SJSA1 (cell line): ENCODE measurements at regions not wholly inside any gene's neighbourhood (a gene's known extent, or its start where the extent isn't known, plus 50 kb on each side); places are given as distances from the start of the nearest gene placed in this dataset.

ENCODE experiments used
- DNase-seq, 2 experiments: peaks; one replicate each; pipeline ENCODE4 v3.0.0-alpha.2; 2015 to 2020; ENCODE audit warnings: low spot score in 2 of 2, low read depth in 1 of 2
- H3K27ac ChIP-seq: fragments of 250-450 bp; sonication (Bioruptor Pico); 2 replicates; pipeline ENCODE4 v1.5.1; 2020; ENCODE audit warnings: mild to moderate bottlenecking, moderate library complexity
- H3K27me3 ChIP-seq: fragments of 250-450 bp; sonication (Bioruptor Pico); replicated peaks from 2 replicates; pipeline ENCODE4 v1.5.1; 2020; ENCODE audit warnings: mild to moderate bottlenecking, moderate library complexity
- H3K36me3 ChIP-seq: fragments of 250-450 bp; sonication (Bioruptor Pico); 2 replicates; pipeline ENCODE4 v1.5.1; 2020; ENCODE audit warnings: mild to moderate bottlenecking
- H3K4me1 ChIP-seq: fragments of 250-450 bp; sonication (Bioruptor Pico); replicated peaks from 2 replicates; pipeline ENCODE4 v1.6.1; 2021; ENCODE audit warnings: mild to moderate bottlenecking
- H3K4me3 ChIP-seq: fragments of 250-450 bp; sonication (Bioruptor Pico); 2 replicates; pipeline ENCODE4 v1.5.1; 2020; ENCODE audit warnings: mild to moderate bottlenecking
- H3K9me3 ChIP-seq: fragments of 250-450 bp; sonication (Bioruptor Pico); replicated peaks from 2 replicates; pipeline ENCODE4 v1.5.1; 2020; ENCODE audit warnings: mild to moderate bottlenecking

DNA sequence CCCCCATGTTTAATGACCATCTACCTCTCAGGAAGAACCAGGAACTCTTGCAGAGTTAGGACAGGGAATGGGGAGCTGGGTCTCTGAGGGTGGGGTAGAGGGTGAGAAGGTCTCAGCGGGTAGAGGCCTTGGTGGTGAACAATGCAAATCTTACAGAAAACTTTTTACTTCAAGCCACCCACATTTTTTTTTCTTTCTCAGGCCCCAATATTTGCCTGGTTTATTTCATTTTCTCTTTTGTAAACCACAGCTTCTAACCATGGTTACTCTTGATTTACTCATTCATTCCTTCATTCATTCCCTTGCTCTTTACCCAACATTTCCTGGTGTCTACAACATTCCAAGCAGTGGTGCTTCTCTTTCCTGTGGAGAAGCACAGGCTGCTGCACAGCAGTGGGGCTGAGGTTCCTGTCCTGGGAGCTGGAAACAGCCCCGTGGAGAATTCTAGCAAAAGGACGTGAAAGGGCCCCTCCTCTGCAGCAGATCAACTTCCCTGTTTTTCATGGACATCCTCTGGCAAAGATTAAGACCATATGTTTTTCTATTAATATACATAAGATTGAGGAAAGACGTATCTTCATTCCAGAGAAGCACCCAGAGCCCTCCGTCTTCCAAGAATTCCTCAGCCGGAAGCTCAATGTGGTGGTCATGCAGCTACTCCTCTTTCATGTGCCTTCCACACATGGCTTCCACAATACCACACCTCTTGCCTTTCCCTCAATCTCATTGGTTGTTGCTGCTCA, 224.4 kb upstream of the SESN3 start:
- no peaks in the 10 kb centered on the region for H3K27me3 ChIP-seq
- no peaks in the 10 kb centered on the region for H3K36me3 ChIP-seq
- H3K4me3 ChIP-seq: no peak overlapping the region
- no peak overlapping the region for H3K27ac ChIP-seq
- H3K9me3 ChIP-seq: no peaks in the 10 kb centered on the region
- H3K4me1 ChIP-seq: no peaks in the 10 kb centered on the region
- DNase-seq: no peak

DNA sequence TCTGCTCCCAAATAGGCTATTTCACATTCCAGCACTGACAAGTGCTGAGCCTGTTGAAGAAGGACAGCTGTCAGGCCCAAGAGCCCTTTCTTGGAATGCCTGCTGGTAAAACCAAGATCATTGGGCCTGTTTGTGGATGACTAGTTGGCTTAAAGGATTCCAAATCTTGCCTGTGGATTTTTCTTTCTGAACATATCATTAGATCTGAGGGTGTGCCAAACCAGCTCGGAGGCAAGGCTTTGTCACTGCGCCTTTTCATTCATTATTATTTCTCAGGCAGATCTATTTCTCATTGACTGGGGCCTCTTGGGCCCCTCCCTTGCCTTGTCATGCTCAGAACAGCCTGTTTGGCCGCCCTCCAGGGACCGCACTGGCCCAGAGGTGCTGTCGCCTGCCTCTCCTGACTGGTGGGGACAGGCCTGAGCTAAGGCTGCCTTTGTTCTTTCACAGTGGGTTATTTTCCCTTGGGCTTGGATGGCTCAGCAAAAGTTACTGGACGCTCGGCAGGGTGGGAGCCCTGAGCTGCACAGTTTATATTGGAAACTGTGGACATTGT, 222.7 kb upstream of the SESN3 start:
- DNase-seq: no peak
- Histone ChIP-seq H3K27ac (no peak overlapping the region), H3K4me3 (no peak overlapping the region), H3K9me3 (no peaks in the 10 kb centered on the region), H3K4me1 (no peaks in the 10 kb centered on the region), H3K27me3 (no peaks in the 10 kb centered on the region), H3K36me3 (no peaks in the 10 kb centered on the region)

DNA sequence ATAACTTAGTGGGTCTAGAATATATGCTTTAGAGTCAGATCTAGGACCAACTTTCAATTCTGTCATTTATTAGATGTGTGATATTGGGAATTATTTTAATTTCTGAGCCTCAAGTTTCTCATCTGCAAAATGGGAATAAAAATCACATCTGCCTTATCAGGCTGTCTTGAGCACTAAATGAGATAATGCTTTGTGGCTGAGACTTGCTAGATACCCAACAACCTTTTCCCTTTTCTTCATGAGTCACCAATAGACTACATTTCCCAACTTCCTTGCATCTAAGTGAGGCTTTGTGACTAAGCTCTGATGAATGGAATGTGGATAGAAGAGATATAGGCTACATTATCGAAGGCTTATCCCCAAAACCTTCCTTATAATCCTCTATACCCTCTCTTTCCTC, 220.7 kb upstream of the SESN3 start:
- no peaks in the 10 kb centered on the region for H3K4me1 ChIP-seq
- H3K27ac ChIP-seq: no peak overlapping the region
- H3K27me3 ChIP-seq: no peaks in the 10 kb centered on the region
- no peaks in the 10 kb centered on the region for H3K36me3 ChIP-seq
- H3K4me3 ChIP-seq: no peak overlapping the region
- DNase-seq: no peak
- no peaks in the 10 kb centered on the region for H3K9me3 ChIP-seq

DNA sequence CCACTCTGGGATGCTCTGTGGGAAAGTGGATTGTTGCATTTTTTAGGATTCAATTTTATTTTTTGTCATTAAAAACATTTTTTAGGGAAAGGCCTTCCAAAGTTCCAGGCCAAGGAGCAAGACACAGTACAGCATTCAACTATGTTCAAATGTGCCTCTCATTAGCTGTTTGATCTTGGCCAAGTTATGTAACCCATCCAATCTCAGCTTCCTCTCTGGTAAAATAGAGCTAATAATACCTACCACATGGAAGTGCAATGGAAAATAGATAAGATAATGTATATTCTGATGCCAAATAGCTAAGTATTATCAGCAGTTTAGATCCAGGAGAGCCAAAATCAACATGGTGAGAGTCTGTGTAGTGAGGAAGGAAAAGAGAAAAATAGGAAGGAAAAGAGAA, 220.3 kb upstream of the SESN3 start:
- H3K36me3 ChIP-seq: no peaks in the 10 kb centered on the region
- no peak overlapping the region for H3K27ac ChIP-seq
- H3K4me1 ChIP-seq: no peaks in the 10 kb centered on the region
- no peak for DNase-seq
- H3K4me3 ChIP-seq: no peak overlapping the region
- no peaks in the 10 kb centered on the region for H3K9me3 ChIP-seq
- no peaks in the 10 kb centered on the region for H3K27me3 ChIP-seq

DNA sequence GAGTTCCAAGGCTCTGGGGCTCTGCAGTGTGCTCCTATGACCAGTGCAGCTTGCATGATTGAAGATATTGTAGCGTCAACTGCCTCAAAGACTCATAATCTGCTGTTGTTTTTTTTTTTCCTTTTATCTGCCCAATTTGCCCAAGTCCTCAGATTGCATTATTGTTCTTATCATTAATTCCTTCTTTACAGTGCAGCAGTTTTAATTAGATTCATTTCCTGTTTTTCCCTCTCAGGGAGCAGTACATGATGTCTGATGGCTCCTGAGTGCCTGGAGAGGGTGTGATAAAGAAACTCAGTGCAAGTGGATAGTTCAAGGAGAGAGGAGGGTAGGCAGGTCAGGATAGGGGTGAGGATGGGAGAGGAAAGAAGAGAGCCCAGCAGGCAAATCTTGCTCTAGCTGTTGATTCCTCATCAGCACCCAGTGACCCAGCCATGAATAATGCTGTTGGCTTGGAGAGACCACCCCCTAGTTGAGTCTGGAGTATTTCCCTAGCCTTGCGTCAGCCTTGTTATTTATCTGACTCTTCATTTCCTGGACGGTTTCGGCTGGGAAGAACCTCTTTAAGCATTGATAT, 219.6 kb upstream of the SESN3 start:
- H3K4me3 ChIP-seq: no peak overlapping the region
- no peaks in the 10 kb centered on the region for H3K36me3 ChIP-seq
- H3K4me1 ChIP-seq: no peaks in the 10 kb centered on the region
- no peak for DNase-seq
- no peak overlapping the region for H3K27ac ChIP-seq
- H3K9me3 ChIP-seq: no peaks in the 10 kb centered on the region
- H3K27me3 ChIP-seq: no peaks in the 10 kb centered on the region

DNA sequence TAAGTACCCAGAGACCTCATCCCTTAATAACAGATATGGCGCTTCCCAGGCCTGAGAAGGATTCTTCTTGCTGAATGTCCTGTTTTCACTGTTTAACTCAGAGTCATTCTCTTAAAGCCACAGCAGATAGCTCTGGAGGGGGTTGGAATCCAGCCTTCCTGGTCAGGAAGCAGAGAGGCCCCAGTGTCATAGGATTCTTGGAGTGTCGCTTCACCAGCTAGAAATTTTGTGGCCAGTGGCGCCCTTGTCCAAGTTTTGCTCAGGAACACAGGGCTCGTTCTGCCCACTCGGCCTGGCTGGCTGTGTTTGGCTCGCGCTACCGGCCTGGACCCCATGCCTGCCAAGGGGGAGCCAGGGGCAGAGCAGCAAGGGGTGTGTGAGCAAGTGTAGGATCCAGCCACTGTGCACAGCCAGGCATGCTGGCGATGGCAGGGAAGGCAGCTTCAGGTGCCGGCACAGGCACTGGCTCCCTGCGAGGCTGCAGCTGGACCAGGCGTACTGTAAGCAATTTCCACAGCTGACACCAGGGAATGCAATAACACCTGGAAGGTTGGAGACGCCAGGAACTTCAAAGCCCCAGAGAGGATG, 214.8 kb upstream of the SESN3 start:
- Histone ChIP-seq H3K36me3 (no peaks in the 10 kb centered on the region), H3K4me3 (no peak overlapping the region), H3K27ac (no peak overlapping the region), H3K9me3 (no peaks in the 10 kb centered on the region), H3K27me3 (no peaks in the 10 kb centered on the region), H3K4me1 (no peaks in the 10 kb centered on the region)
- no peak for DNase-seq

DNA sequence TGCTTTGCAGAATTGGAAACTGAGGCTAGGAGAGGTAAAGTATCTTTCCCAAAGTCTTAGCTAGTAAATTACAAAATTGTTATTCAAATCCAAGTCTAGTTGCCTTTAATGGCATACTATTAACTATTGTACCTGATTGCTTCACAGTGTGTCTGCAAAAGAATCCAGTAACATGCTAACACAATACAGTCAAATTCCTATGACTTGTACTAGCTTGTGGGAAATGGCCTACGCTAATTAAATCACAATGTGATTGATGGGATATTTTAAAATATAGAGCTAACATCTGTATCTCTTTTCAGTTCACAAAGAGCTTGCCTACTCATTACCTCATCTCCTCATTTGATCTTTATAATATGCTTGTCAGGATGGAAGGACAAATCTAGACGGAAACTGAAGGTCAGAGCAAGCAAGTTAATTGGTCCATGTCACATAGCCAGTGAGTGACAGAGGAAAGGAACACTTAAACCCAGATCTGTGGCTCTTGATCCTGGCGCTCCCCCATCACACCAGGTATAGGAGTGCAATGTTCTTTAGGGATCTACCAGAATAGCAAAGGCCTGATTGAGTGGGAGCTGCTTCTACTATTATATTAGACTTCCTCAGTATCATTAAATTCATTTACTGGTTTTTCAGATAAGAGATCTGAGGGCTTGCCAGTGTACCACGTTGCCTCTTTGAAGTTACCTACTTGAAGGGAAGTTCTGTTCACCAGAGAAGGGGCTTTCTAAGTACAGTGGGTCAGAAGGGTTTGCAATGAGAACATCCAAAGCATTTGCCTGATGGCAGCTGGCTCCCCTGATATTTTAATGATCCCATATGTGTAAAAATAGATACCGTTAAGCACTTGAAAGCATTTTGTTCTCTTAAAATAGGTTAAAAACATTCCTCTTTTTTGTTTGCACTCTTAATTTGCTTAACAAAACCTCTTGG, 213.6 kb upstream of the SESN3 start:
- Histone ChIP-seq H3K27me3 (no peaks in the 10 kb centered on the region), H3K9me3 (no peaks in the 10 kb centered on the region), H3K4me1 (no peaks in the 10 kb centered on the region), H3K36me3 (no peaks in the 10 kb centered on the region), H3K27ac (no peak overlapping the region), H3K4me3 (no peak overlapping the region)
- DNase-seq: no peak

DNA sequence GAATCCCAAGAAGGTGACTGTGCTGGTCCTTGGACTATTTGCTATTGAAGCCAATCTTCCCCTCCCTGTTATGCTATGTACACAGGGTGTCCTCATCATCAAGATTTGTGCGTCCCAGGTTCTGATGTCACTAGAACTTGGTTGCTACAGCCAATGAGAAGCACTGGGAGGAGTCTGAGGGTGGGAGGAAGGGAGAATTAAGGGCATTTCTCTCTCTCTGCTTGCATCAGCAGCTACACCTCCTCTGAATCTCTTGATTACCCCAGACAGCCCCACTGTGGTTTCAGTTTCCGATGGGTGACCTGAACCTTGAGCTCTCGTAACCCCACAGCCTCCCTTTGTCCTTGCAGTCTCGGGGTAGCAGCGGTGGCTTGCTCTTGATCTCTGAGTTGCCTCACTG, 212.4 kb upstream of the SESN3 start:
- Histone ChIP-seq H3K36me3 (no peaks in the 10 kb centered on the region), H3K9me3 (no peaks in the 10 kb centered on the region), H3K4me1 (no peaks in the 10 kb centered on the region), H3K27ac (no peak overlapping the region), H3K4me3 (no peak overlapping the region), H3K27me3 (no peaks in the 10 kb centered on the region)
- no peak for DNase-seq

DNA sequence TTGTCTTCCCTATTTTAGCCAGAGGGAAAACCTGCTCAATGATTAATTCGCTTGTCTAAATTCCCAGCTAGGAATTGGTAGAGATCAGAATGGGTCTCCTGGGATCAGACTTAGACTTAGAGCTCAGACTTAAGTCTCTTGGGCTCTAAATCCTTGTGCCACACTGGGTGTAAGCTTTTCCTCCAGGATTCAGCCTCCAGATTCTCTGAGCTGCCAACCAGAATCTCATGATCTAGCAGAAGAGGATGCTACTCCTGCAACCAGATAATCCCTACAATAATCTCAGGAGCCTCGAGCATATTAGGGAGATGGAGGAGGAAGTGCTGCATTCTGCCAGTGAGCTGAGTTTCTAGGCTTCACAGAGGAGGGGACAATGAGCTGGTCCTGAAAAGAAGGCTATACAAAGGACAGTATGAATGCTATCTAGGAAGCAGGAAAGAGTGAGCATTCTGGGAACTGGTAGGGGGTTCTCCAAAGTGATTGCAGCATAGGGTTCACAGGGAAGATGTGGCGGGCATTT, 211.6 kb upstream of the SESN3 start:
- DNase-seq: no peak
- H3K4me1 ChIP-seq: no peaks in the 10 kb centered on the region
- no peak overlapping the region for H3K27ac ChIP-seq
- H3K9me3 ChIP-seq: no peaks in the 10 kb centered on the region
- no peaks in the 10 kb centered on the region for H3K36me3 ChIP-seq
- no peak overlapping the region for H3K4me3 ChIP-seq
- H3K27me3 ChIP-seq: no peaks in the 10 kb centered on the region

DNA sequence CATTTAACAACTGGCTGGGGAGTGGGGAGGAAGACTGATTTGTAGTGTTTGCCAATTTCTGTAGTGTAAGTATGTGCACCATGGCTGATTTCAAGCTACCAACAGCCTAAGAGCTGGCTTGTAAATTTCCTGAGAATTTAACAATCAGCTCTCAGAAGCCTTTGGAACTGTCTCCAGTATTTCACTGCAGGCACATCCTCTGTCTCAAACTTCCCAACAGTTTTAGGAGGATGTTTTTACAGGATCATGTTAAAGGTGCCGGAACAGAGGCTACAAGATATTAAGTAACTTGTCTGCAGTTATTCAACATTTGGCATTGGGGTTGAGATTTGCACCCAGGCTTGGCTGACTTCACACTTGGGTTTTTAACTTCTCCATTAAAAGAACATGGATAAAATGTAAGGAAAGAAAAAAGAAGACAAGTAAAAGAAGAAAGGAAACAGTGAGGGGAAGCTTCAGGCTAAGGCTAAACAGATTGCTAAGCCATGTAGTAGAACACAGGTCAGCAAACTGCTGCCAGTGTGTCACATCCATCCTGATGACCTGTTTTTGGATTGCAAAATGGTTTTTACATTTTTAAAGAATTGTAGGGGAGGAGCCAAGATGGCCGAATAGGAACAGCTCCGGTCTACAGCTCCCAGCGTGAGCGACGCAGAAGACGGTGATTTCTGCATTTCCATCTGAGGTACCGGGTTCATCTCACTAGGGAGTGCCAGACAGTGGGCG, 204.8 kb upstream of the SESN3 start:
- no peak for DNase-seq

DNA sequence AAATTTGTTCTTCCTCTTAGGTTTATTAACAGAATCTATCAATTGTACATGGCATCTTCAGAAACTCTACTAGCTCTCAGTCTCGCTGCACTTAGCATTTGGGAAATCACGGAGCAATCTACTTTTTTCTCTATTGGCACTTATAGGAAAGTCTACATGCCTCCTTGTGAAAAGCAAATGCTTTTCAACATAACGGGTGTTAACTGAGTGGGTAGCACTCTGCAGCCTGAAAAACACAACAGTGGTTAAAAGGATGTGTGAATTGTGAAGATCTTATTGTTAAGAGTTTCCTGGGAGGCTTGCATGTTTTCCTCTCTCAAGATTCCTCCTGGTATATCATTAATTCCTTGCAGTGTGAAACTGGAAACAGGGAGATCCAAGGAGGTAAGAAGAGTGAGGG, 204.2 kb upstream of the SESN3 start:
- H3K4me1 ChIP-seq: no peaks in the 10 kb centered on the region
- H3K9me3 ChIP-seq: no peaks in the 10 kb centered on the region
- no peak overlapping the region for H3K27ac ChIP-seq
- no peaks in the 10 kb centered on the region for H3K27me3 ChIP-seq
- DNase-seq: no peak
- H3K4me3 ChIP-seq: no peak overlapping the region
- no peaks in the 10 kb centered on the region for H3K36me3 ChIP-seq

More for the DNA sequence above, 204.8 kb upstream of the SESN3 start:
- Histone ChIP-seq H3K27ac (no peak overlapping the region), H3K4me3 (no peak overlapping the region), H3K4me1 (no peaks in the 10 kb centered on the region), H3K36me3 (no peaks in the 10 kb centered on the region), H3K9me3 (no peaks in the 10 kb centered on the region), H3K27me3 (no peaks in the 10 kb centered on the region)

DNA sequence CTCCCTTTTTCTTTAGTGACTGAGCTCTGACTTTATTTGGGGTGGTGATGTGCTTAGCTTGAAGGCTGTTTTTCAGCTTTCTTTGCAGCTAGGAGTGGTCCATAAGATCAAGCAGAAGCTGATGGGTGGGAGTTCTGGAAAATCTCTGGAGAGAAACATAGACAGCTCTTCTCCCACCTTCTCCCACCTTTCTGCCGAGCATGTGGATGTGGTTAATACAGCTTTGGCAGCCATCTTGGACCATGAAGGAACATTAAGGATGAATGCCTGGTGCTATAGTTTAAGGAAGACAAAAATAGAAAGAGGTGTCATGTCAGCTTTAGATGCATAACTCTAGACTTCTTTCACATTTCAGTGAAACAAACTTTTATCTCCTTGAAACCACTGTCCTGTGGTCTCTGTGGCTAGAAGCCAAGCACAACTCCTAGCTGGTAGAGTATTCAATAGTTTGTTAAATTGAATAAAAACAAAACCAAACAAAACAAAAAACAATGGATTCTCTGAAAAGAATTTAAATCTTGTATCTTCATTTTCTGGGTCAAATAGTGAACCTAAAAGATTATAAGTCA, 203.6 kb upstream of the SESN3 start:
- no peak overlapping the region for H3K4me3 ChIP-seq
- H3K4me1 ChIP-seq: no peaks in the 10 kb centered on the region
- H3K36me3 ChIP-seq: no peaks in the 10 kb centered on the region
- no peak for DNase-seq
- H3K9me3 ChIP-seq: no peaks in the 10 kb centered on the region
- H3K27ac ChIP-seq: no peak overlapping the region
- H3K27me3 ChIP-seq: no peaks in the 10 kb centered on the region

DNA sequence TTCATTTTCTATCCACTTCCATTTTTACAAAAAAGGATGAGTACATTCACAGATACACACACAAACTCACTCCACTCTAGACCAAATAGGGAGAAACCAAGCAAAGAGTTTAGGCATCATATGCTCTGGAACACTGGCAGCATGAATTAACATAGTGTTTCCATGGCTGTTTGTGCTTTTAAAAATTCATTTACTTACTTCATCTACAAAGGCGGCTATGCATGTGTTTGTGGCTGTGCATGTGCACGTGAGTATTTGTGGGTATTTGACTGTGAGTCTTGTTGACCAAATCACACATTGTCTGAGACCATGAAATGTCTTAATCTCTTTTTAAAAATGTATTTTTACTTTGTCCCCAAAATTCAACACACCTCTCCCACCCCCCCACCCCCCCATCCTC, 203.0 kb upstream of the SESN3 start:
- Histone ChIP-seq H3K27me3 (no peaks in the 10 kb centered on the region), H3K4me1 (no peaks in the 10 kb centered on the region), H3K27ac (no peak overlapping the region), H3K36me3 (no peaks in the 10 kb centered on the region), H3K4me3 (no peak overlapping the region), H3K9me3 (no peaks in the 10 kb centered on the region)
- DNase-seq: no peak
